B cell (primary cell): ENCODE measurements at regions not wholly inside any gene's neighbourhood (a gene's known extent, or its start where the extent isn't known, plus 50 kb on each side); places are given as distances from the start of the nearest gene placed in this dataset.

ENCODE experiments used
- ATAC-seq: fragments of 200-7000 bp; cut with Tn5 transposase; one replicate; pipeline ENCODE4 v1.10.0; 2021; ENCODE audit warnings: low read depth, mild to moderate bottlenecking, moderate number of reproducible peaks, moderate library complexity
- CTCF ChIA-PET: fragments of 350-600 bp; sonication (Branson Sonifier 250); formaldehyde crosslinking; loops from one replicate; lab custom pipeline; 2021; ENCODE audit warnings: antibody characterized with exemption, inconsistent platforms; lab: Charles Lee
- POLR2A ChIA-PET: fragments of 350-600 bp; sonication (Branson Sonifier 250); formaldehyde crosslinking; loops from one replicate; lab custom pipeline; 2021; ENCODE audit warnings: antibody characterized with exemption; lab: Charles Lee
- DNase-seq: peaks from one replicate; pipeline ENCODE4 v3.0.0; 2013
- H2AFZ ChIP-seq: 2 replicates; pipeline ENCODE4 v1.6.1; 2012; ENCODE audit warnings: mild to moderate bottlenecking, low read depth, low read length; ENCODE audit not compliant: insufficient read depth, poor library complexity, severe bottlenecking
- H3K27ac ChIP-seq, 2 donors: 1 replicate in 1 of 2; 2 replicates in 1 of 2; pipeline ENCODE4 v1.5.1; 2012 to 2013; ENCODE audit warnings: low read length in 2 of 2, mild to moderate bottlenecking in 2 of 2, moderate library complexity in 1 of 2
- H3K27me3 ChIP-seq, 4 experiments: fragments of 200-600 bp in 1 of 4; sonication (generic) in 1 of 4; replicated peaks in 1 of 4; 1 replicate in 2 of 4; 2 replicates in 2 of 4; pipeline versions ENCODE4 v1.6.1 to v1.7.0; 2013 to 2016; ENCODE audit warnings: low read length in 3 of 4, mild to moderate bottlenecking in 2 of 4, mixed read lengths in 1 of 4, moderate library complexity in 1 of 4; ENCODE audit not compliant: insufficient read depth in 4 of 4, control insufficient read depth in 3 of 4; ENCODE audit errors: control extremely low read depth in 1 of 4
- H3K36me3 ChIP-seq, 2 experiments: replicated peaks in 1 of 2; 1 replicate in 1 of 2; 2 replicates in 1 of 2; pipeline versions ENCODE4 v1.6.1 to v1.7.1; 2013; ENCODE audit warnings: low read length in 1 of 2; ENCODE audit not compliant: insufficient read depth in 2 of 2, control insufficient read depth in 1 of 2; ENCODE audit errors: control extremely low read depth in 1 of 2, extremely low read depth in 1 of 2
- H3K4me1 ChIP-seq, 2 donors: fragments of 200-600 bp in 1 of 2; sonication (generic) in 1 of 2; 1 replicate in 1 of 2; 2 replicates in 1 of 2; pipeline versions ENCODE4 v1.5.1 to v1.6.1; 2013 to 2017; ENCODE audit warnings: low read length in 2 of 2; ENCODE audit not compliant: control insufficient read depth in 2 of 2, insufficient read depth in 2 of 2
- H3K4me2 ChIP-seq: replicated peaks from 2 replicates; pipeline ENCODE3; 2012; ENCODE audit warnings: mild to moderate bottlenecking, low read depth, low read length; ENCODE audit not compliant: poor library complexity, severe bottlenecking
- H3K4me3 ChIP-seq, 5 experiments: fragments of 200-600 bp in 1 of 5; sonication (generic) in 1 of 5; 1 replicate in 3 of 5; 2 replicates in 2 of 5; pipeline versions ENCODE4 v1.5.1 to v1.7.0; 2011 to 2016; ENCODE audit warnings: low read length in 4 of 5, mild to moderate bottlenecking in 4 of 5, low read depth in 2 of 5, control low read depth in 1 of 5, moderate library complexity in 1 of 5; ENCODE audit not compliant: insufficient read depth in 1 of 5; ENCODE audit errors: control extremely low read depth in 1 of 5, extremely low read depth in 1 of 5
- H3K79me2 ChIP-seq: fragments of 200-600 bp; sonication (generic); one replicate; pipeline ENCODE4 v1.6.0; 2016; ENCODE audit warnings: low read length; ENCODE audit not compliant: control insufficient read depth, insufficient read depth
- H3K9ac ChIP-seq: fragments of 200-600 bp; sonication (generic); 2 replicates; pipeline ENCODE4 v1.6.1; 2017; ENCODE audit warnings: mild to moderate bottlenecking, low read length, moderate library complexity
- H3K9me3 ChIP-seq, 3 donors: one replicate each; pipeline versions ENCODE4 v1.6.1 to v1.7.1; 2013; ENCODE audit warnings: low read length in 2 of 3; ENCODE audit not compliant: control insufficient read depth in 2 of 3, insufficient read depth in 1 of 3; ENCODE audit errors: control extremely low read depth in 1 of 3
- H4K20me1 ChIP-seq: 2 replicates; pipeline ENCODE4 v1.6.0; 2012; ENCODE audit warnings: mild to moderate bottlenecking, low read length; ENCODE audit not compliant: insufficient read depth, control insufficient read depth, poor library complexity, severe bottlenecking
- H3K27ac Mint-ChIP-seq: one replicate; pipeline ENCODE4 v1.8.0; 2021; ENCODE audit warnings: mixed read lengths
- H3K27me3 Mint-ChIP-seq: one replicate; pipeline ENCODE4 v1.8.0; 2021; ENCODE audit warnings: mixed read lengths
- H3K4me1 Mint-ChIP-seq: one replicate; pipeline ENCODE4 v1.8.0; 2021; ENCODE audit warnings: mixed read lengths
- H3K4me3 Mint-ChIP-seq: one replicate; pipeline ENCODE4 v1.8.0; 2021; ENCODE audit warnings: mixed read lengths
- H3K9me3 Mint-ChIP-seq: one replicate; pipeline ENCODE4 v1.8.0; 2022; ENCODE audit warnings: mixed read lengths; ENCODE audit not compliant: insufficient read depth
- CTCF ChIP-seq: fragments of 200-600 bp; IDR thresholded peaks from one replicate; pipeline ENCODE4 v1.8.0; 2022; ENCODE audit warnings: antibody characterized with exemption, mild to moderate bottlenecking
- EZH2 ChIP-seq: IDR thresholded peaks from 2 replicates; pipeline ENCODE4 v1.6.1; 2012; ENCODE audit warnings: borderline replicate concordance, low read depth, mild to moderate bottlenecking, moderate library complexity, low read length; ENCODE audit not compliant: insufficient read depth, poor library complexity, severe bottlenecking
- WGBS: methylation state at CpG from one replicate; pipeline ENCODE4 v1.1.5; 2013; ENCODE audit warnings: missing lambda C conversion rate; ENCODE audit not compliant: insufficient coverage; 5-methylcytosine and 5-hydroxymethylcytosine counted together
- intact Hi-C: fragments of 100-400 bp; cut with micrococcal nuclease; formaldehyde crosslinking; loops from one replicate; pipeline ENCODE4 v1.10.0; 2022

- Mint-ChIP-seq H3K4me3 (no peak overlapping the region), H3K27me3 (no peaks in the 10 kb centered on the region), H3K9me3 (peaks cover 5% of the 10 kb centered on the region), H3K4me1 (no peaks in the 10 kb centered on the region), H3K27ac (no peak overlapping the region)
- H4K20me1 ChIP-seq, result no peaks in the 10 kb centered on the region
- H3K79me2 ChIP-seq, result no peaks in the 10 kb centered on the region
- no CpG with 5 or more reads among the region's 4 CpGs for WGBS
- H3K4me2 ChIP-seq, result no peak overlapping the region
- POLR2A ChIA-PET, result no interaction called here
- TF ChIP-seq CTCF, result no peak
- TF ChIP-seq EZH2, result no peak
- CTCF ChIA-PET, result no interaction called here
- no peaks in the 10 kb centered on the region for H3K36me3 ChIP-seq
- H3K9me3 ChIP-seq, result no peaks in the 10 kb centered on the region
- H3K27me3 ChIP-seq, result no peaks in the 10 kb centered on the region
- H3K4me3 ChIP-seq, result no peak overlapping the region
- intact Hi-C loops, result no loop called here
- DNase-seq, result no peak
- no peak overlapping the region for H2AFZ ChIP-seq
- no peak overlapping the region for H3K27ac ChIP-seq
- ATAC-seq, result no peak
- H3K4me1 ChIP-seq, result no peaks in the 10 kb centered on the region
- H3K9ac ChIP-seq, result no peak overlapping the region
These were observed 930.5 kb upstream of the SLC10A2 start for GRCh38 chr13:103996733-103997132.

GRCh38 chr13:103983948-103984347, 917.7 kb upstream of the SLC10A2 start:
- Histone ChIP-seq H3K9me3 (no peaks in the 10 kb centered on the region), H3K27ac (no peak overlapping the region), H3K79me2 (no peaks in the 10 kb centered on the region), H3K4me3 (no peak overlapping the region), H3K4me2 (no peak overlapping the region), H4K20me1 (no peaks in the 10 kb centered on the region), H3K36me3 (no peaks in the 10 kb centered on the region), H3K9ac (no peak overlapping the region), H3K4me1 (no peaks in the 10 kb centered on the region), H3K27me3 (no peaks in the 10 kb centered on the region), H2AFZ (no peak overlapping the region)
- Mint-ChIP-seq H3K4me1 (no peaks in the 10 kb centered on the region), H3K9me3 (peaks cover 2% of the 10 kb centered on the region), H3K27ac (no peak overlapping the region), H3K4me3 (no peak overlapping the region), H3K27me3 (no peaks in the 10 kb centered on the region)
- WGBS, result no CpG with 5 or more reads among the region's 3 CpGs
- intact Hi-C loops, result no loop called here
- DNase-seq (no peak), ATAC-seq (no peak)
- TF ChIP-seq EZH2, result no peak
- POLR2A ChIA-PET, result no interaction called here
- CTCF ChIA-PET, result no interaction called here
